ENCODE measurements at regions not wholly inside any gene's neighbourhood (a gene's known extent, or its start where the extent isn't known, plus 50 kb on each side); places are given as distances from the start of the nearest gene placed in this dataset.
"Not testable (repeated sequence)": the region's sequence is repeated elsewhere in the genome, so short reads cannot be mapped to it uniquely, and the experiment has no call there.

- FAIRE-seq (no peak), DNase-seq (ENCODE audit: insufficient read length, low spot score) (no peak)
These were observed 167.8 kb upstream of the AUTS2 start for GRCh38 chr7:69430384-69431021.

GRCh38 chr7:69431626-69432025 is 166.6 kb upstream of the AUTS2 start:
- no peak for TF ChIP-seq POLR2A (IDR thresholded peaks at IDR 0.05; ENCODE audit: low read depth, low read length)
- DNase-seq (ENCODE audit: insufficient read length, low spot score) (no peak), FAIRE-seq (no peak)

More at GRCh38 chr7:69430384-69431021, 167.8 kb upstream of the AUTS2 start:
- no peak for TF ChIP-seq POLR2A (IDR thresholded peaks at IDR 0.05; ENCODE audit: low read depth, low read length)

- not testable (repeated sequence) for DNase-seq (ENCODE audit: insufficient read length, low spot score); FAIRE-seq
These were observed 166.0 kb upstream of the AUTS2 start for GRCh38 chr7:69432276-69432675.

DNA sequence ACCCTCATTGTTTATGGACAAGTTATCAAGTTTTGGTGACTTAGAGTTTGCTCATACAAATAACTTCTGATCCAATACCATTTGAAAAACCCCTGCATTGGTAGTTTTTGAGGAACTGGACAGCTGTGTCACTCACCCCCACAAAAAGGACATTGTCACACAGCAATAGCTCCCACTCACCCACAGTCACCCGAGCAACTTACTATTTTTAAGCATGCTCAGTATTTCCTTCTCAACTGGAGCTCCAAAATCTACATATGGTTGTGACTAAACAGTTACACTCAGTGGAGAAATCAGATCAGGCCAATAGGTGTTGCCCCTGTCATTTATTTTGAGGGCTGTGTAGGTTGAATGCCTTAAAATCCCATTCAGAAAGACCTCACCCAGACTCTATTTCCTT is 165.2 kb upstream of the AUTS2 start:
- no peak for FAIRE-seq
- no peak for DNase-seq (ENCODE audit: insufficient read length, low spot score)
- no peak for TF ChIP-seq POLR2A (IDR thresholded peaks at IDR 0.05; ENCODE audit: low read depth, low read length)

DNA sequence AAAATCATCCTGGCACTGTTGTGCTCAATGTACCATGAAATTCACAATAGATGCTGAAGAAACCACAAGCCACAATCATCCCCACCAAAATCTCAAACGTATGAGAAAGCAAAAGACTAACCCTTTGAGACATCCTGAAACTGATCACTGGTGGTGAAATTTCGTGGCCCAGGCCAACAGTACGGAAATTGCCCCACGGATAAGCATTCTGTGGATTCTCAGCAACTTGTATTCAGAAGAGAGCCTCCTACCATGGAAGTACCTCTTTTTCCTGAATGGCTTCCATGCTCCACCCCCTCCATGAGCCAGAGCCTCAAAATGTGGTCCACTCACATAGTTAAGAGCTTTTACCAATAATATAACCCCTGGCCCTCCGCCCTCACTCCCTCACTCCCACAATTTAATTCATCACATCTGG is 163.9 kb upstream of the AUTS2 start:
- DNase-seq (ENCODE audit: insufficient read length, low spot score): no peak
- no peak for FAIRE-seq
- no peak for TF ChIP-seq POLR2A (IDR thresholded peaks at IDR 0.05; ENCODE audit: low read depth, low read length)

- TF ChIP-seq POLR2A (IDR thresholded peaks at IDR 0.05; ENCODE audit: low read depth, low read length): no peak
- DNase-seq (ENCODE audit: insufficient read length, low spot score) (no peak), FAIRE-seq (no peak)
These were observed 162.6 kb upstream of the AUTS2 start for GRCh38 chr7:69435711-69436110.

DNA sequence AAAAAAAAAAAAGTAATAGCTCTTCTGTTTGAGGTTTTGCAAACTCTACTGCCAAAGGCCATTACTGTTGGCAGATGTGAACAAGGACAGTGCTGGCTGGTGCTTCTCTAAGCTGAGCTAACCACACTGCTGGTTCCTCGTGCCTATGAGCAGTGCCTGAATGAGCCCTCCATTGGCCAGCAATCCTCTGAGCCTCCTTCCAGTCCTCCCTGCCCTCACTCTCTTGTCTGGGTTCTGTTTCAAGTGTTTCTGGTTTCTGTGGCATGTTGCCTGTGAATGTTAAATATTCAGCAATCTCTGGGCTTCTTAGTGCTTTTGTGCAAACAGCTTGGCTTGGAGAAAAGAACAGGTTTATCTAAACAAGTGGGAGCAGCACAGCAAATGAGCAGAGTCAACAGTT is 161.3 kb upstream of the AUTS2 start:
- no peak for TF ChIP-seq POLR2A (IDR thresholded peaks at IDR 0.05; ENCODE audit: low read depth, low read length)
- DNase-seq (ENCODE audit: insufficient read length, low spot score) (no peak), FAIRE-seq (no peak)

DNA sequence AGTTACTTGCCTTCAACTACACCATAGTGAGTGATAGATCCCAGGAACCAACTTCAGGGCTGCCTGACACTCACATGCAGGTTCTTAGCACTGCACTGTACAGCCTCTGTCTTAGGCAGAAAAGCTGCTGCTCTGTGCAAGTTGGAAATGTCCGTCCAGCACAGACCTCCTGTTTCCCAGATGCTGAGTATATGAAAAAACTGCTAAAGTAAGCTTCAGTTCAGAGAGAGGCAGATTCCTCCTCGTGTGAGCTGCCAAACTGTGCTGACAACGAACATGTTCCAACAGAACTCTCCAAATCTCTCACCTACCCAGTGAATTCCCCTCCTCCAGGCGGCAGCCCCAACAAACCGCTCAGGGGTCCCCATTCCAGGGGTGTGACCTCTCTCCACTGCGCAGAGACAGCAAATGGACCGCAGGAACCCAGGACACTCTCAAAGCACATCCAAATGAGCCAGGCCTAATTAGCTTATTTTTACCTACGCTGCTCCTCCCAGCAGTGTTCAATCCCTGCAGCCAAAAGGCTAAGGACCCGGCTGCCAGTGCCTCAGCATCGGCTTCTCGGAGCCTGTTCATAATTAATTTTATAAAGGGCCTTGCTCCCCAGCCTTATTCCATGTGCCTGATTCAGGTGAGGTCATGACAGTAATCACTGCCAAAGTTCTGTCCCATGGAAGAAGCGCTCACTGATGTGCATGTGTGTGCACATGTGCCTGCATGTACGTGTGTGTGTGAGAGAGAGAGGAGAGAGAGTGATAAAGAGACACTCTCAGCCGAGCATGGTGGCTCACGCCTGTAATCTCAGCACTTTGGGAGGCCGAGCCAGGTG is 159.5 kb upstream of the AUTS2 start:
- no peak for TF ChIP-seq POLR2A (IDR thresholded peaks at IDR 0.05; ENCODE audit: low read depth, low read length)
- no peak for FAIRE-seq
- DNase-seq (ENCODE audit: insufficient read length, low spot score): no peak

GRCh38 chr7:69439636-69440325 is 158.5 kb upstream of the AUTS2 start:
- DNase-seq (ENCODE audit: insufficient read length, low spot score) (no peak), FAIRE-seq (no peak)
- TF ChIP-seq POLR2A (IDR thresholded peaks at IDR 0.05; ENCODE audit: low read depth, low read length): no peak

DNA sequence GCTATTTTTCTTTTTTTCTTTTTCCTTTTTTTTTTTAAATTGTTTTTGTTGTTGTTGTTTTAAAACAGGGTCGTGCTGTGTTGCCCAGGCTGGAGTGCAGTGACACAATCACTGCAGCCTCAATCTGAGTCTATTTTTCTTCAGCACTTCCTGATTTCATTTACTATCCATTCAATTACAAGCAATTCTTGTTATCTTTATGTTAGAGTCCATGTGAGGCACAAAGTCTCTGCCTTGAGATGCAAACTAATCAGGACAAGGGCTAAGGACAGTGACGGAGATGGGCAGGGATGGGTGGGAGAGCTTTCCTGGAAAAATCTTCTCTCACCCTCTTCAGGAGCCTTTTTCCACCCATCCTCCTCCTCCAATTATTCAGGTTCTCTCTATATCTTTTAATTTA is 157.3 kb upstream of the AUTS2 start:
- no peak for FAIRE-seq
- no peak for DNase-seq (ENCODE audit: insufficient read length, low spot score)
- TF ChIP-seq POLR2A (IDR thresholded peaks at IDR 0.05; ENCODE audit: low read depth, low read length): no peak

GRCh38 chr7:69443136-69443535 is 155.1 kb upstream of the AUTS2 start:
- no peak for FAIRE-seq
- no peak for TF ChIP-seq POLR2A (IDR thresholded peaks at IDR 0.05; ENCODE audit: low read depth, low read length)
- DNase-seq (ENCODE audit: insufficient read length, low spot score): no peak

GRCh38 chr7:69445541-69445940 is 152.7 kb upstream of the AUTS2 start:
- FAIRE-seq: no peak
- TF ChIP-seq POLR2A (IDR thresholded peaks at IDR 0.05; ENCODE audit: low read depth, low read length): no peak
- DNase-seq (ENCODE audit: insufficient read length, low spot score): no peak

DNA sequence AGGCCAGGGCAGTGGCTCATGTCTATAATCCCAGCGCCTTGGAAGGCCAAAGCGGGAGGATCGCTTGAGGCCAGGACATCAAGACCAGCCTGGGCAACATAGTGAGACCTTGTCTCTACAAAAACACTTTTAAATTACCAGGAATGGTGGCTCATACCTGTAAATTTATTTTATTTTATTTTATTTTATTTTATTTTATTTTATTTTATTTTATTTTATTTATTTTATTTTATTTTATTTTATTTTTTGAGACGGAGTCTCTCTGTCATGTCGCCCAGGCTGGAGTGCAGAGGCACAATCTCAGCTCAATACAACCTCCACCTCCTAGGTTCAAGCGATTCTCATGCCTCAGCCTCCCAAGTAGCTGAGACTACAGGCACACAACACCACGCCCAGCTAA is 152.1 kb upstream of the AUTS2 start:
- FAIRE-seq; DNase-seq (ENCODE audit: insufficient read length, low spot score): not testable (repeated sequence)

- no peak for TF ChIP-seq POLR2A (IDR thresholded peaks at IDR 0.05; ENCODE audit: low read depth, low read length)
- FAIRE-seq (no peak), DNase-seq (ENCODE audit: insufficient read length, low spot score) (no peak)
These were observed 150.2 kb upstream of the AUTS2 start for GRCh38 chr7:69448071-69448470.

- no peak for TF ChIP-seq POLR2A (IDR thresholded peaks at IDR 0.05; ENCODE audit: low read depth, low read length)
- no peak for FAIRE-seq
- no peak for DNase-seq (ENCODE audit: insufficient read length, low spot score)
These were observed 147.8 kb upstream of the AUTS2 start for GRCh38 chr7:69450456-69450855.

Measured in H54 (cell line).